Ishikawa (cell line): ENCODE measurements at regions not wholly inside any gene's neighbourhood (a gene's known extent, or its start where the extent isn't known, plus 50 kb on each side); places are given as distances from the start of the nearest gene placed in this dataset.

Source experiments
- CEBPB ChIP-seq: IDR thresholded peaks from 2 replicates; pipeline ENCODE4 v1.6.1; 2012
- CREB1 ChIP-seq: IDR thresholded peaks from 2 replicates; pipeline ENCODE4 v1.6.1; 2012; ENCODE audit warnings: low read depth
- EP300 ChIP-seq: IDR thresholded peaks from 2 replicates; pipeline ENCODE4 v1.6.1; 2012; ENCODE audit warnings: borderline replicate concordance
- FOXM1 ChIP-seq: IDR thresholded peaks from 2 replicates; pipeline ENCODE4 v1.6.1; 2012; ENCODE audit warnings: low read depth, borderline replicate concordance
- MAX ChIP-seq: IDR thresholded peaks from 2 replicates; pipeline ENCODE4 v1.6.1; 2012
- NFIC ChIP-seq: IDR thresholded peaks from 2 replicates; pipeline ENCODE4 v1.6.1; 2012
- RAD21 ChIP-seq: IDR thresholded peaks from 2 replicates; pipeline ENCODE4 v1.6.1; 2012; ENCODE audit warnings: low read depth
- REST ChIP-seq: IDR thresholded peaks from 2 replicates; pipeline ENCODE4 v1.6.1; 2012; ENCODE audit warnings: low read depth, mild to moderate bottlenecking
- TAF1 ChIP-seq: IDR thresholded peaks from 2 replicates; pipeline ENCODE4 v1.6.1; 2012; ENCODE audit warnings: low read depth, mild to moderate bottlenecking
- TCF12 ChIP-seq: IDR thresholded peaks from 2 replicates; pipeline ENCODE4 v1.6.1; 2012; ENCODE audit warnings: low read depth
- YY1 ChIP-seq: IDR thresholded peaks from 2 replicates; pipeline ENCODE4 v1.6.1; 2012; ENCODE audit warnings: low read depth

GRCh38 chr20:10806539-10806938 lies 132.7 kb upstream of the JAG1 start:
- TF ChIP-seq EP300 (no peak), REST (no peak), YY1 (no peak), NFIC (no peak), MAX (no peak), FOXM1 (no peak), CREB1 (no peak), TAF1 (no peak), TCF12 (no peak), CEBPB (no peak), RAD21 (no peak)
